ENCODE measurements at regions not wholly inside any gene's neighbourhood (a gene's known extent, or its start where the extent isn't known, plus 50 kb on each side); places are given as distances from the start of the nearest gene placed in this dataset.
"Not testable (repeated sequence)": the region's sequence is repeated elsewhere in the genome, so short reads cannot be mapped to it uniquely, and the experiment has no call there.

DNA sequence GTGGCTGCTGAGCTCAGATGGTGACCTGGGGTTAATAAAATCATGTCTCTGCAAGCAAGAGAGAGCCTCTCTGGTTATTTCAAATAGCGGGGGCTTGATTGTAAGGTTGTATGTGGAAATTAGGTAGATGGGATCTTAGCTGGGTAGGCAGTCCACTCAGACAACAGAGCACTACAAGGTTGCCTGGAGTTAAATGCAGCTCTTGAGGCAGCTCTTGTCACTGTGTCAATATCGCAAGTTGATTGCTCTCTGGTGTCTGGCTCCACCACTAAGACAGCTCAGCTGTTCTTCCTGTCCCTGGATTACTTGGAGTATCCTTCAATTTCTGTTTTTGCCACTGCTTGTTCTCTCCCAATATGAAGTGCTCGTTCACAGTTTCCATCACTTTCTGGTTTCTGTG lies 93.8 kb downstream of the C21orf91 start:
- H3K27me3 ChIP-seq (ENCODE audit: control insufficient read depth in 1 of 2, insufficient read depth in 2 of 2, low read length in 1 of 2): no peaks in the 10 kb centered on the region
- no peaks in the 10 kb centered on the region for H3K36me3 ChIP-seq (ENCODE audit: control insufficient read depth in 1 of 2, insufficient read depth in 2 of 2, low read length in 1 of 2)
- no peak overlapping the region for H3K27ac ChIP-seq (ENCODE audit: low read depth in 1 of 2, low read length in 2 of 2)
- intact Hi-C loops (cut with DNase I): no loop called here
- no peaks in the 10 kb centered on the region for H3K4me1 ChIP-seq (ENCODE audit: control insufficient read depth in 1 of 2, insufficient read depth in 2 of 2, low read length in 2 of 2)
- WGBS, 2 donors: 79 to 96% methylated on average over 3 of the region's 3 CpGs
- DNase-seq (no peak), ATAC-seq (ENCODE audit: low FRiP score) (no peak)
- H3K4me3 ChIP-seq (ENCODE audit: low read length in 2 of 2): no peak overlapping the region
- H3K9me3 ChIP-seq (ENCODE audit: control insufficient read depth, low read length): no peaks in the 10 kb centered on the region

DNA sequence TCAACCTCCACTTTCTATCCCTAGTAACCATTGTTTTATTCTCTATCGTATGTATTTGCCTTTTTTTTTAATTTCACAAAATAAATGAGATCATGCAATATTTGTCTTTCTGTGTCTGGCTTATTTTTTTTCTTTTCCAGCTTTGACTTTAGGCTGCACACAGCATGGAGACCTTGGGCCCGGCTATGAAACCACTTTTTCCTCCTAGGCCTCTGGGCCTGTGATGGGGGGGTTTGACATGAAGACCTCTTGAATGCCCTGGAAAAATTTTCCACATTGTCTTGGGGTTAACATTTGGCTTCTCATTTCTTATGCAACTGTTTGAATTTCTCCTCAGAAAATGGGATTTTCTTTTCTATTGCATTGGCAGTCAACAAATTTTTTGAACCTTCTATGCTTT lies 100.2 kb upstream of the BTG3 start:
- intact Hi-C loops (cut with DNase I): no loop called here
- no peaks in the 10 kb centered on the region for H3K4me1 ChIP-seq (ENCODE audit: control insufficient read depth in 1 of 2, insufficient read depth in 2 of 2, low read length in 2 of 2)
- no peak overlapping the region for H3K27ac ChIP-seq (ENCODE audit: low read depth in 1 of 2, low read length in 2 of 2)
- H3K36me3 ChIP-seq (ENCODE audit: control insufficient read depth in 1 of 2, insufficient read depth in 2 of 2, low read length in 1 of 2): no peaks in the 10 kb centered on the region
- no peak for DNase-seq
- no peaks in the 10 kb centered on the region for H3K9me3 ChIP-seq (ENCODE audit: control insufficient read depth, low read length)
- no peaks in the 10 kb centered on the region for H3K27me3 ChIP-seq (ENCODE audit: control insufficient read depth in 1 of 2, insufficient read depth in 2 of 2, low read length in 1 of 2)
- WGBS, 2 donors: 75 to 79% methylated on average over 2 of the region's 2 CpGs
- ATAC-seq (ENCODE audit: low FRiP score): no peak
- no peak overlapping the region for H3K4me3 ChIP-seq (ENCODE audit: low read length in 2 of 2)

DNA sequence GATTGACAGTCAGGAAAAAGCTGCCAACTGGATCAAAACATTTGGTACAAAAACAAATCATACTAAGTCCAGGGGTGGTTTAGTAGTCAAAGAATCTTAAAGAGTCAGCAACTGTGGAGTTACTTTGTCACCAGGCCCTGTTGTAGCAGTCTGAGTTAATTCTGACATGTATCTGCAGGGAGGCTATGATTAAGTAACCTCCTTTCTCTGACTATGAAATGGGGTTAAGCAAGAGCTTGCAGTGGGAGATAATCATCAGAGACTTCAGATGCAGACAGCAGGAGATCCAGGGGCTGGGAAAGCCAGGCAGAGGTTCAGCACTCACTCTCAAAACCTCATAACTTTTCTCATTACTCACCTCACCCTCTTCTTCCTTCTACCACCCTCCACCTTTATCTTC lies 99.2 kb upstream of the BTG3 start:
- no peaks in the 10 kb centered on the region for H3K4me1 ChIP-seq (ENCODE audit: control insufficient read depth in 1 of 2, insufficient read depth in 2 of 2, low read length in 2 of 2)
- intact Hi-C loops (cut with DNase I): no loop called here
- no peak for ATAC-seq (ENCODE audit: low FRiP score)

DNA sequence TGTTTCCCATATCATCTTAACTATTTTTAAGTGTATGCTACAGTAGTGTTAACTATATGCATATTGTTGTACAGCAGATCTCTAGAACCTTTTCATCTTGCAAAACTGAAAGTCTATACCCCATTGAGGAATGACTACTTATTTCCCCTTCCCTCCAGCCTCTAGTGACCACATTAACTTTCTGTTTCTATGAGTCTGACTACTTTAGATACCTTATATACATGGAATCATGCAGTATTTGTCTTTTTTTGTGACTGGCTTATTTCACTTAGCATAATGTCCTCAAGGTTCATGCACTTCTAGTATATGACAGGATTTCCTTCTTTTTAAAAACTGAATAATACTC lies 96.5 kb upstream of the BTG3 start:
- ATAC-seq (ENCODE audit: low FRiP score) (no peak), DNase-seq (no peak)
- H3K27ac ChIP-seq (ENCODE audit: low read depth in 1 of 2, low read length in 2 of 2): no peak overlapping the region
- intact Hi-C loops (cut with DNase I): no loop called here
- no peaks in the 10 kb centered on the region for H3K4me1 ChIP-seq (ENCODE audit: control insufficient read depth in 1 of 2, insufficient read depth in 2 of 2, low read length in 2 of 2)
- no peaks in the 10 kb centered on the region for H3K9me3 ChIP-seq (ENCODE audit: control insufficient read depth, low read length)
- H3K27me3 ChIP-seq (ENCODE audit: control insufficient read depth in 1 of 2, insufficient read depth in 2 of 2, low read length in 1 of 2): peaks cover 0 to 2% of the 10 kb centered on the region in 2 donors
- no peak overlapping the region for H3K4me3 ChIP-seq (ENCODE audit: low read length in 2 of 2)
- no peaks in the 10 kb centered on the region for H3K36me3 ChIP-seq (ENCODE audit: control insufficient read depth in 1 of 2, insufficient read depth in 2 of 2, low read length in 1 of 2)

More for the DNA sequence above, 99.2 kb upstream of the BTG3 start:
- no peak overlapping the region for H3K4me3 ChIP-seq (ENCODE audit: low read length in 2 of 2)
- DNase-seq: no peak
- H3K27me3 ChIP-seq (ENCODE audit: control insufficient read depth in 1 of 2, insufficient read depth in 2 of 2, low read length in 1 of 2): no peaks in the 10 kb centered on the region
- H3K27ac ChIP-seq (ENCODE audit: low read depth in 1 of 2, low read length in 2 of 2): no peak overlapping the region
- H3K36me3 ChIP-seq (ENCODE audit: control insufficient read depth in 1 of 2, insufficient read depth in 2 of 2, low read length in 1 of 2): no peaks in the 10 kb centered on the region
- H3K9me3 ChIP-seq (ENCODE audit: control insufficient read depth, low read length): no peaks in the 10 kb centered on the region

DNA sequence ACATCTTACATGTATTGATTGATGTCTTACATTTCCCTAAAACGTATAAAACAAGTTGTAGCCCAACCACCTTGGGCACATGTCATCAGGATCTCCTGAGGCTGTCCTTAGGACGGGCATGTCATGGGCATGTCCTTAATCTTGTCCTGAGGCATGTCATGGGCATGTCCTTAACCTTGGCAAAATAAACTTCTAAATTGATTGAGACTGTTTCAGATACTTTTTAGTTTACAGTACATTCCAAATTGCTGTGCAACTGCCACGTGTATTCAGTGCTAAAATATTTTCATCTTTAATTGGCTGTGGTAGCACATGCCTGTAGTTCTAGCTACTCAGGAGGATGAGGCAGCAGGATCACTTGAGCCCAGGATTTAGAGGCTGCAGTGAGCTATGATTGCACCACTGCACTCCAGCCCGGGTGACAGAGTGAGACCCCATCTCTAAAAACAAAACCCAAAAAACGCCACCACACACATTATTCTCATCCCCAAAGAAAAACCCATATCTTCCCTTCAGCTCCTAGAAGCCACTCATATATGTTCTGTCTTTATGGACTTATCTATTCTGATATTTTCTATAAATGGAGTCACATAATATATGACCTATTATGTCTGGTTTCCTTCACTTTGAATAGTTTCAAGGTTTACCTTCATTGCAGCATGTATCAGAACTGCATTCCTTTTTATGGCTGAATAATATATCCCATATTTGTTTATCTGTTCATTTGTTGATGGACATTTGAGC lies 96.0 kb upstream of the BTG3 start:
- H3K4me1 ChIP-seq (ENCODE audit: control insufficient read depth in 1 of 2, insufficient read depth in 2 of 2, low read length in 2 of 2): no peaks in the 10 kb centered on the region
- H3K4me3 ChIP-seq (ENCODE audit: low read length in 2 of 2): no peak overlapping the region
- intact Hi-C loops (cut with DNase I): no loop called here
- no peak overlapping the region for H3K27ac ChIP-seq (ENCODE audit: low read depth in 1 of 2, low read length in 2 of 2)
- H3K36me3 ChIP-seq (ENCODE audit: control insufficient read depth in 1 of 2, insufficient read depth in 2 of 2, low read length in 1 of 2): no peaks in the 10 kb centered on the region
- WGBS, 2 donors: 58 to 67% methylated on average over 5 of the region's 5 CpGs
- H3K9me3 ChIP-seq (ENCODE audit: control insufficient read depth, low read length): no peaks in the 10 kb centered on the region
- no peak for DNase-seq
- ATAC-seq (ENCODE audit: low FRiP score): no peak
- H3K27me3 ChIP-seq (ENCODE audit: control insufficient read depth in 1 of 2, insufficient read depth in 2 of 2, low read length in 1 of 2): peaks cover 0 to 2% of the 10 kb centered on the region in 2 donors

DNA sequence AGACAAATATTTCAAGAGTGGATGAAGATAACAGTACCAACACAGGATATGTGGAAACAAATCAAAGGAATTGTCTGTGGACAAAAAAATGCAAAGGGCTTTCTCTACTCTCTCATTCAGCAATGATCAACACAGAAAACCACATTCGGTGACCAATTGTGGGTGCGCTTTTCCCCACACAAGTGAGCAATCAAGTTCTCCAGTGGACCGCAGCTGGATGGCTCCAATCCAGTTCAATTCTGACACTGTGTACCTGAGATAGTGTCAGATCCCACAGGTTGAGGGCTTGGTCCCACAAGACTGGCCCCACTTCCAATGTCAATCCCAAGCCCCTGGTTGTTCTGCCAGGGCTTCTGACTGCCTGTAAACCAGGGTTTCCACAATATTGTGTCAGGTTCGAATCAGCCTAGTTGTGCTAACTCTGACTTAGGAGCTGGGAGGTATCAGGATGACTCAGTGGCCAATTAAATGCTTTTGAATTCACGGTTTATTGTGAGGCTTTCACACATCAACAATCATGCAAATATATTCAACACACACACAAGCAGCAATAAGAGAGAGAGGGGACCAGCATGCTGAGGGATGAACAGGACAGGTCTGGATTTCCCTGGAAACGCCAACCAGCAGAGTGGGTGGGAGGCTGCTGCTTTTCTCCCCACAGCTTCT lies 87.0 kb upstream of the BTG3 start:
- intact Hi-C loops (cut with DNase I): no loop called here
- Histone ChIP-seq H3K9me3 (ENCODE audit: control insufficient read depth, low read length) (no peaks in the 10 kb centered on the region), H3K4me3 (ENCODE audit: low read length in 2 of 2) (no peak overlapping the region), H3K27me3 (ENCODE audit: control insufficient read depth in 1 of 2, insufficient read depth in 2 of 2, low read length in 1 of 2) (no peaks in the 10 kb centered on the region), H3K27ac (ENCODE audit: low read depth in 1 of 2, low read length in 2 of 2) (no peak overlapping the region), H3K4me1 (ENCODE audit: control insufficient read depth in 1 of 2, insufficient read depth in 2 of 2, low read length in 2 of 2) (no peaks in the 10 kb centered on the region), H3K36me3 (ENCODE audit: control insufficient read depth in 1 of 2, insufficient read depth in 2 of 2, low read length in 1 of 2) (no peaks in the 10 kb centered on the region)
- WGBS, 2 donors: 86 to 90% methylated on average over 6 of the region's 6 CpGs
- ATAC-seq (ENCODE audit: low FRiP score): no peak
- no peak for DNase-seq

DNA sequence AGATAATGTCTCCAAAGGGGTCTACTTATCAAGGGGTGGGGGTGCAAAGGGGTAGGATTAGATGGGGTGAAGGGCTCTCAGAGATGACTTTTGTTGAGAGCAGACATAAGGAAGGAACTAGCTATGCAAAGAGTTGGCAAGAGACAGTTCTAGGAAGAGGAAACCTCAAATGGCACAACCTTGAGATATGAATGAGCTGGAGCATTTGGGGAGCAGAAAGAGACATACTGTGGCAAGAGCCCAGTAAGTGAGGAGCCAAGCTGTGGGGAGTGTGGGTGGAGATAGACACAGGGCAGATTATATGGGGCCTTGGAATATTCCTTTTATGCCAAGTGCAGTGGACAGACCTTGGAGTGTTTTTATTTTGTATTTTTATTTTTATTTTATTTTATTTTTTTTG lies 84.8 kb upstream of the BTG3 start:
- no peaks in the 10 kb centered on the region for H3K4me1 ChIP-seq (ENCODE audit: control insufficient read depth in 1 of 2, insufficient read depth in 2 of 2, low read length in 2 of 2)
- ATAC-seq (ENCODE audit: low FRiP score) (no peak), DNase-seq (no peak)
- H3K36me3 ChIP-seq (ENCODE audit: control insufficient read depth in 1 of 2, insufficient read depth in 2 of 2, low read length in 1 of 2): no peaks in the 10 kb centered on the region
- no peak overlapping the region for H3K4me3 ChIP-seq (ENCODE audit: low read length in 2 of 2)
- H3K27ac ChIP-seq (ENCODE audit: low read depth in 1 of 2, low read length in 2 of 2): no peak overlapping the region
- H3K27me3 ChIP-seq (ENCODE audit: control insufficient read depth in 1 of 2, insufficient read depth in 2 of 2, low read length in 1 of 2): no peaks in the 10 kb centered on the region
- no peaks in the 10 kb centered on the region for H3K9me3 ChIP-seq (ENCODE audit: control insufficient read depth, low read length)
- intact Hi-C loops (cut with DNase I): no loop called here

DNA sequence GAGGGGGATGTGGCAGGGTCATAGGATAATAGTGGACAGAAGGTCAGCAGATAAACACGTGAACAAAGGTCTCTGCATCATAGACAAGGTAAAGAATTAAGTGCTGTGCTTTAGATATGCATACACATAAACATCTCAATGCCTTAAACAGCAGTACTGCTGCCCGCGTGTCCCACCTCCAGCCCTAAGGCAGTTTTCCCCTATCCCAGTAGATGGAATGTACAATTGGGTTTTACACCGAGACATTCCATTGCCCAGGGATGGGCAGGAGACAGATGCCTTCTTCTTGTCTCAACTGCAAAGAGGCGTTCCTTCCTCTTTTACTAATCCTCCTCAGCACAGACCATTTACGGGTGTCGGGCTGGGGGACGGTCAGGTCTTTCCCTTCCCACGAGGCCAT lies 81.7 kb upstream of the BTG3 start:
- DNase-seq; H3K27me3 ChIP-seq (ENCODE audit: control insufficient read depth in 1 of 2, insufficient read depth in 2 of 2, low read length in 1 of 2); H3K9me3 ChIP-seq (ENCODE audit: control insufficient read depth, low read length); intact Hi-C loops (cut with DNase I); H3K27ac ChIP-seq (ENCODE audit: low read depth in 1 of 2, low read length in 2 of 2); H3K4me1 ChIP-seq (ENCODE audit: control insufficient read depth in 1 of 2, insufficient read depth in 2 of 2, low read length in 2 of 2); H3K4me3 ChIP-seq (ENCODE audit: low read length in 2 of 2); H3K36me3 ChIP-seq (ENCODE audit: control insufficient read depth in 1 of 2, insufficient read depth in 2 of 2, low read length in 1 of 2); ATAC-seq (ENCODE audit: low FRiP score): not testable (repeated sequence)
- WGBS, 2 donors: 76 to 91% methylated on average over 6 to 9 of the region's 9 CpGs

DNA sequence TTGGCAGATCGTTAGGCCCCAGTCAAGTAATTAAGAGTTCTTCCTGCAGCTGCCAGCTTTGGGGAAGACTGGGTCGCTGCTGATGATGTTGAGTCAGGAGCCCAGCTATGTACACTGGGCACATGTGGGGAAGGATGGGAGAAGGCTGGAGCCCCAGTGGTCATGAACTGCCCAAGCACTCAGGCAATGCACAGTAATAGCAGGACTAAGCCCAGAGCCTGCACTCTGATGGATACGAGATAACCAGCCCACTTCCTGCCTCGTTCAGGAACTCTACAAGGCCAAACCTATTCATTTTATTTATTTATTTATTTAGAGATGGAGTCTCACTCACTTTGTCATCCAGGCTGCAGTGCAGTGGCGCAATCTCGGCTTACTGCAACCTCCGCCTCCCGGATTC lies 81.1 kb upstream of the BTG3 start:
- no peak overlapping the region for H3K4me3 ChIP-seq (ENCODE audit: low read length in 2 of 2)
- H3K9me3 ChIP-seq (ENCODE audit: control insufficient read depth, low read length): no peaks in the 10 kb centered on the region
- H3K4me1 ChIP-seq (ENCODE audit: control insufficient read depth in 1 of 2, insufficient read depth in 2 of 2, low read length in 2 of 2): no peaks in the 10 kb centered on the region
- H3K27ac ChIP-seq (ENCODE audit: low read depth in 1 of 2, low read length in 2 of 2): no peak overlapping the region
- 88 to 92% methylated on average over 8 of the region's 8 CpGs for WGBS, 2 donors
- intact Hi-C loops (cut with DNase I): no loop called here
- no peaks in the 10 kb centered on the region for H3K27me3 ChIP-seq (ENCODE audit: control insufficient read depth in 1 of 2, insufficient read depth in 2 of 2, low read length in 1 of 2)
- DNase-seq (no peak), ATAC-seq (ENCODE audit: low FRiP score) (no peak)
- H3K36me3 ChIP-seq (ENCODE audit: control insufficient read depth in 1 of 2, insufficient read depth in 2 of 2, low read length in 1 of 2): no peaks in the 10 kb centered on the region

Measured in aorta (tissue), 5 donors.